Osteocyte (in vitro differentiated cells): ENCODE measurements at regions not wholly inside any gene's neighbourhood (a gene's known extent, or its start where the extent isn't known, plus 50 kb on each side); places are given as distances from the start of the nearest gene placed in this dataset.

Experiments used
- DNase-seq: peaks from one replicate; pipeline ENCODE4 v3.0.0; 2021; ENCODE audit warnings: mixed read lengths; ENCODE audit not compliant: unreplicated experiment; ENCODE audit errors: extremely low spot score
- H3K27ac Mint-ChIP-seq: one replicate; pipeline ENCODE4 v1.8.0; 2021; ENCODE audit warnings: mild to moderate bottlenecking, mixed read lengths; ENCODE audit not compliant: unreplicated experiment
- H3K27me3 Mint-ChIP-seq: one replicate; pipeline ENCODE4 v1.8.0; 2021; ENCODE audit warnings: mixed read lengths; ENCODE audit not compliant: unreplicated experiment
- H3K36me3 Mint-ChIP-seq: one replicate; pipeline ENCODE4 v1.8.0; 2021; ENCODE audit warnings: mixed read lengths; ENCODE audit not compliant: unreplicated experiment
- H3K4me1 Mint-ChIP-seq: one replicate; pipeline ENCODE4 v1.8.0; 2021; ENCODE audit warnings: mixed read lengths; ENCODE audit not compliant: unreplicated experiment
- H3K4me3 Mint-ChIP-seq: one replicate; pipeline ENCODE4 v1.8.0; 2021; ENCODE audit warnings: mild to moderate bottlenecking, moderate library complexity, mixed read lengths; ENCODE audit not compliant: unreplicated experiment
- H3K9me3 Mint-ChIP-seq: one replicate; pipeline ENCODE4 v1.8.0; 2021; ENCODE audit warnings: mixed read lengths; ENCODE audit not compliant: unreplicated experiment
- CTCF ChIP-seq: fragments of 200-600 bp; sonication (generic); IDR thresholded peaks from 2 replicates; pipeline ENCODE4 v1.5.0; 2021; ENCODE audit warnings: antibody characterized with exemption, mild to moderate bottlenecking, moderate library complexity

GRCh38 chrX:113594123-113594841 is 753.7 kb upstream of the AMOT start:
- H3K4me3 Mint-ChIP-seq, result no peak overlapping the region
- H3K36me3 Mint-ChIP-seq, result no peaks in the 10 kb centered on the region
- no peak for TF ChIP-seq CTCF
- no peaks in the 10 kb centered on the region for H3K27me3 Mint-ChIP-seq
- DNase-seq, result no peak
- no peak overlapping the region for H3K27ac Mint-ChIP-seq
- no peaks in the 10 kb centered on the region for H3K9me3 Mint-ChIP-seq
- no peaks in the 10 kb centered on the region for H3K4me1 Mint-ChIP-seq

- no peak overlapping the region for H3K4me3 Mint-ChIP-seq
- DNase-seq, result no peak
- no peaks in the 10 kb centered on the region for H3K36me3 Mint-ChIP-seq
- no peak for TF ChIP-seq CTCF
- H3K27me3 Mint-ChIP-seq, result no peaks in the 10 kb centered on the region
- peaks cover 12% of the 10 kb centered on the region for H3K9me3 Mint-ChIP-seq
- H3K4me1 Mint-ChIP-seq, result no peaks in the 10 kb centered on the region
- no peak overlapping the region for H3K27ac Mint-ChIP-seq
Measured at GRCh38 chrX:113586281-113586898, 745.8 kb upstream of the AMOT start.

GRCh38 chrX:113580486-113580885 is 739.9 kb upstream of the AMOT start:
- TF ChIP-seq CTCF, result no peak
- no peaks in the 10 kb centered on the region for H3K4me1 Mint-ChIP-seq

GRCh38 chrX:113558576-113558975 is 717.9 kb upstream of the AMOT start:
- H3K27ac Mint-ChIP-seq, result no peak overlapping the region
- H3K36me3 Mint-ChIP-seq, result no peaks in the 10 kb centered on the region
- H3K9me3 Mint-ChIP-seq, result no peaks in the 10 kb centered on the region
- no peak for TF ChIP-seq CTCF
- no peak overlapping the region for H3K4me3 Mint-ChIP-seq
- no peaks in the 10 kb centered on the region for H3K27me3 Mint-ChIP-seq
- H3K4me1 Mint-ChIP-seq, result no peaks in the 10 kb centered on the region
- DNase-seq, result no peak

More at GRCh38 chrX:113580486-113580885, 739.9 kb upstream of the AMOT start:
- Mint-ChIP-seq H3K27ac (no peak overlapping the region), H3K36me3 (no peaks in the 10 kb centered on the region), H3K27me3 (no peaks in the 10 kb centered on the region), H3K9me3 (peaks cover 23% of the 10 kb centered on the region), H3K4me3 (no peak overlapping the region)
- no peak for DNase-seq

GRCh38 chrX:113551919-113552318 is 711.3 kb upstream of the AMOT start:
- no peak for TF ChIP-seq CTCF

More at GRCh38 chrX:113551919-113552318, 711.3 kb upstream of the AMOT start:
- no peaks in the 10 kb centered on the region for H3K4me1 Mint-ChIP-seq
- H3K9me3 Mint-ChIP-seq, result no peaks in the 10 kb centered on the region
- no peak for DNase-seq
- no peaks in the 10 kb centered on the region for H3K36me3 Mint-ChIP-seq
- no peaks in the 10 kb centered on the region for H3K27me3 Mint-ChIP-seq
- no peak overlapping the region for H3K27ac Mint-ChIP-seq
- no peak overlapping the region for H3K4me3 Mint-ChIP-seq
